ENCODE measurements at regions not wholly inside any gene's neighbourhood (a gene's known extent, or its start where the extent isn't known, plus 50 kb on each side); places are given as distances from the start of the nearest gene placed in this dataset.
"Not testable (repeated sequence)": the region's sequence is repeated elsewhere in the genome, so short reads cannot be mapped to it uniquely, and the experiment has no call there.

- WGBS (ENCODE audit: insufficient coverage, low coverage, missing lambda C conversion rate) = 0% methylated on average over 2 of the region's 6 CpGs
These were observed 86.7 kb downstream of the TNFRSF13B start for GRCh38 chr17:16885204-16885603.

GRCh38 chr17:16882926-16883265, 89.0 kb downstream of the TNFRSF13B start:
- intact Hi-C loops (cut with micrococcal nuclease); H3K9ac ChIP-seq (ENCODE audit: insufficient read depth in 1 of 2, low read depth in 2 of 2, low read length in 2 of 2); H3K9me3 ChIP-seq (replicated peaks; ENCODE audit: control insufficient read depth, insufficient read depth, low read depth, low read length); H3K4me2 ChIP-seq (ENCODE audit: insufficient read depth, low read length); H3K4me3 ChIP-seq; H3K79me2 ChIP-seq (ENCODE audit: control insufficient read depth, insufficient read depth, low read length); DNase-seq (ENCODE audit: extremely low read depth in 1 of 4, low spot score in 3 of 4); BruUV-seq (replicated peaks); H3K27ac ChIP-seq (ENCODE audit: extremely low read depth, low read depth, low read length); H4K20me1 ChIP-seq (replicated peaks; ENCODE audit: control insufficient read depth, insufficient read depth, low read length); in situ Hi-C loops (cut with MboI); H3K9me1 ChIP-seq (ENCODE audit: control insufficient read depth, insufficient read depth, low read length); H3K27me3 ChIP-seq (ENCODE audit: control insufficient read depth in 2 of 2, insufficient read depth in 2 of 2, low read length in 2 of 2); ATAC-seq; H3K36me3 ChIP-seq (ENCODE audit: control insufficient read depth, insufficient read depth, low read length); CTCF ChIA-PET (ENCODE audit: low intra/inter-chr PET ratio); H2AFZ ChIP-seq (ENCODE audit: low read depth, low read length); H3K4me1 ChIP-seq (replicated peaks in 1 of 2; ENCODE audit: control insufficient read depth in 2 of 2, insufficient read depth in 2 of 2, low read length in 2 of 2); FAIRE-seq; POLR2A ChIA-PET: not testable (repeated sequence)
- WGBS (ENCODE audit: insufficient coverage, low coverage, missing lambda C conversion rate) = 0% methylated on average over 6 of the region's 7 CpGs

More at GRCh38 chr17:16885204-16885603, 86.7 kb downstream of the TNFRSF13B start:
- H2AFZ ChIP-seq (ENCODE audit: low read depth, low read length); H3K9ac ChIP-seq (ENCODE audit: insufficient read depth in 1 of 2, low read depth in 2 of 2, low read length in 2 of 2); DNase-seq (ENCODE audit: extremely low read depth in 1 of 4, low spot score in 3 of 4); H3K4me3 ChIP-seq; H4K20me1 ChIP-seq (replicated peaks; ENCODE audit: control insufficient read depth, insufficient read depth, low read length); CTCF ChIA-PET (ENCODE audit: low intra/inter-chr PET ratio); H3K36me3 ChIP-seq (ENCODE audit: control insufficient read depth, insufficient read depth, low read length); in situ Hi-C loops (cut with MboI); H3K4me2 ChIP-seq (ENCODE audit: insufficient read depth, low read length); H3K9me1 ChIP-seq (ENCODE audit: control insufficient read depth, insufficient read depth, low read length); H3K4me1 ChIP-seq (replicated peaks in 1 of 2; ENCODE audit: control insufficient read depth in 2 of 2, insufficient read depth in 2 of 2, low read length in 2 of 2); ATAC-seq; POLR2A ChIA-PET; H3K27ac ChIP-seq (ENCODE audit: extremely low read depth, low read depth, low read length); intact Hi-C loops (cut with micrococcal nuclease); BruUV-seq (replicated peaks); H3K9me3 ChIP-seq (replicated peaks; ENCODE audit: control insufficient read depth, insufficient read depth, low read depth, low read length); H3K79me2 ChIP-seq (ENCODE audit: control insufficient read depth, insufficient read depth, low read length); H3K27me3 ChIP-seq (ENCODE audit: control insufficient read depth in 2 of 2, insufficient read depth in 2 of 2, low read length in 2 of 2): not testable (repeated sequence)
- FAIRE-seq = peak; percentile 70

All from K562 (cell line).